ENCODE measurements at regions not wholly inside any gene's neighbourhood (a gene's known extent, or its start where the extent isn't known, plus 50 kb on each side); places are given as distances from the start of the nearest gene placed in this dataset.

DNA sequence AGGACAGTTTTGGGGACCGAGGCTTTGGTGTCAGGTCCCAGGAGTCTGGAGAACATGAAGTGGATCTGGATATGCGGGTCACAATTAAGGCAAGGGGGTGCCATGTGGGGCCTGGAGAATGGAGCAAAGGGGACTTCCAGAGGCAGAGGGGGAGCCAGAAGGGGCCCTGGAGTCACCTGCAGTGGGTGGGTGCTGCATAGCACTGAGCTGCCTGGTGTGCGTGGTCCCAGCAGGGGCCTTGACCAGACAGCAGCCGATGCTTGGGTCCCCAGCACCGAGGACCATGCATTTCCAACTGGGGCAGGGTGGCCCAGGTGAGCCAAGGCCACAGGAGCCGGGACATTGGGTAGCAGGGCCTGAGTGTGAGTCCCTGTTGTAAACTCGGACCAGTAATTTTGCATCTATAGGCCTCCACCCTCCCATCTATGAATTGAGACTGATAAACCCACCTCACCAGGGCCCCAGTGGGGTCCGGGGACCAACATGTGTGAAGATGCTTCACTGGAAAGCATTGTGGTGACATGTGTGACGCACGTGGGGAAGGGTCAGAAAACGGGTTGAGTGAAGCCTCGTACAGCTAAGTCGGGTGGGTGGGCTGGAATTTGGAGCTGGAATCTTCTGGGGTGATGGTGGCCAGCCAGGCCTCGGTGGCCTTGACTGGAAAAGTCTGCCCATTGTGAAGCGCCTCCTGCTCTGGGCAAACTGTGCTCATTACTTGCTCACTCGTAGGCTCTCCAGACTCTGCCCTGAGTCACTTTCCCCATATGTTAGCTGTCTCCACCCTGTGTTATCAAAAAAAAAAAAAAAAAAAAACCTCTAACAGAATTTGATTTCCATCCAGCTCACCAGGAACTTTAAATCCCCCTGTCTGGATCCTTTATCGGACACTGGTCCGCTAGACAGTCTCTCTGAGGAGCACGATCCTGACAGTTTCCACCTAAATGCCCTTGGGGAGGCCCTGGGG lies 90.5 kb upstream of the ZNF469 start:
- no peak for DNase-seq

DNA sequence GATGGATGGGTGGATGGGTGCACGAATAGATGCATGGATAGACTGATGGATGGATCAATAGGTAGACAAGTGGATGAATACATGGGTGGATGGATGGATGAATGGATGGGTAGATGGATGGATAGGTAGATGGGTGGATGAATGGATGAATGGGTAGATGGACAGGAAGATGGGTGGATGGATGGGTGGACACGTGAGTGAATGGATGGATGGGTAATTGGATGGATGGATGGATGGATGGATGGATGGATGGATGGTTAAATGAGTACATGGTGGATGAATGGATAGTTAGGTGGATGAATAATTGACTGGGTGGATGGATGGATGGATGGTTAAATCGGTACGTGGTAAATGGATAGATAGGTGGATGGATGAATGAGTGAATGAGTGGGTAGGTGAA lies 89.7 kb upstream of the ZNF469 start:
- no peak for DNase-seq

DNA sequence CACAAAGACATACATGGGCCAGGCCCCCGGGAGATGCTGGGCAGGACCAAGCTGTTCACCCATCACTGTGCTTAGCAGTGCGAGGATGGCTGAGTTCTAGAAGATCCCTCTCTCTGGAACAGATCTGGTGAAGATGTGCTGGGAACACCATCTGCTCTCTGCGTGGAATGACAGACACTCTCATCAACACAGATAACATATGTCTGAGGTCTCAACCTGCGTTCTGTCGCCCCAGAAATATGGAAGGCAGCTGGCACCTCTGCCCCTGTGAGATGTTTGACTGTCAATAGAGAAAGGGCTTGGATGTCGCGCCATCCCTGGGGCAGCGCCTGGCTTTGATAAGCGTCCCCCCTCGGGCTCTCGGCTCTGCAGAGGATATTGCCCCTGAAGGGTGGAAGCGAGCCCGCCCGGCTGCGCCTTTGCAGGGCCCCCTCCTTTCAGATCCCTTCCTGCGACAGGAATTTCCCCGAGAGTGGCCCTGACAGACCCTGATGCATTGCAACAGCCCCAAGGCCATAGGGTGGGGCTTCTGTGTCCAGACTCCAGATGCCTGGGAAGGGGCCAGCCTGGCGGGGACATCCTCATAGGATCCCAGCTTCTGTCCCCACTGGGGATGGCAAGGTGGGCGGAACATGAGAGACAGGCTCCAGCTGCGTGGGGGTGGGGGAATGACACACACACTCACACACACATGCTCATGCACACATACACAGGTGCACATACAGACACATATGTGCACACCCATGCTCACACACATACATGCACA lies 86.9 kb upstream of the ZNF469 start:
- peak; percentile 59 for DNase-seq

- no peak for DNase-seq
These were observed 86.2 kb upstream of the ZNF469 start for GRCh38 chr16:88296437-88297177.

DNA sequence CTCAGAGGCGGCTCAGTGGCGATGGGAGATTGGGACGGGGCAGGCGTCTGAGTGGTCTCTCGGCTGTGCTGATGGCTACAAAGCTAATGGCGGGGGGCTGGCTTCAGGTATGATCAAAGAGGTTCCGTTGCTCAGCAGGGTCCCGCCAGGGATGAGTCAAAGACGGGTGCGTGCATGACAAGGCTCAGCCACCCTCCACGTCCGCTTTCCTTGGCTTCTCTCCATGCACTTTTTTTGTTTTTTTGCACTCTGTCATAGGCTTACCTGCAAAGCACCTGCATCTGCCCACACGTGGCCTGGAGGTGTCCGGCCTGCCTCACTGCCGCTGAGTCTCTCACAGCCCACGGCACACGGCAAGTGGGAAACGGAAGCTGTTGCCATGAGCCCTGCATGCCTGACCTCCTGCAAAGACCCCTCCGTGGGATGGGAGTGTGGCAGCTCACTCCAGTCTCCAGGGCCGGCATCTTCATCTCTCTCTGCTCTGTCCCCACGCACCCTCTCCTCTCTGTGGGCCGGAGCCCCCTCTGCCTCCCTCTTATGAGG lies 85.5 kb upstream of the ZNF469 start:
- DNase-seq = no peak

- DNase-seq = no peak
These were observed 84.5 kb upstream of the ZNF469 start for GRCh38 chr16:88298181-88298832.

GRCh38 chr16:88298833-88299745 lies 83.7 kb upstream of the ZNF469 start:
- DNase-seq = no peak

GRCh38 chr16:88299751-88300462 lies 82.9 kb upstream of the ZNF469 start:
- no peak for DNase-seq

DNA sequence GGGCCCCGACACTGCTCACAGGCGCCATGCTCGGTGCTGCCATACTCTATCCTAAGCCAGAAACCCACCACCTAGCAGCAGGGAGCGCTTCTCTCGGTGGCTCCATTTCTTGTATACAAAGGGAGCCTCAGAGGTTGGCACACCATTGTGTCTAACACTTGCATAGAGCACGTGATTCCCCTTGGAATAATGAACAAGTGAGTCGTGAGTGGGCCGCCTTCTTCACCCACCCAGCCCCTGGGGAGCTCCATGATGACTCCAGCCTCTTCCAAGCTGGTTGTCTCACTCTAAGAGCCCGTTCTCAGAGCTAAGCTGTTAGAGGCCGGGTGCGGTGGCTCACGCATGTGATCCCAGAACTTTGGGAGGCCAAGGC lies 82.3 kb upstream of the ZNF469 start:
- DNase-seq = no peak

DNA sequence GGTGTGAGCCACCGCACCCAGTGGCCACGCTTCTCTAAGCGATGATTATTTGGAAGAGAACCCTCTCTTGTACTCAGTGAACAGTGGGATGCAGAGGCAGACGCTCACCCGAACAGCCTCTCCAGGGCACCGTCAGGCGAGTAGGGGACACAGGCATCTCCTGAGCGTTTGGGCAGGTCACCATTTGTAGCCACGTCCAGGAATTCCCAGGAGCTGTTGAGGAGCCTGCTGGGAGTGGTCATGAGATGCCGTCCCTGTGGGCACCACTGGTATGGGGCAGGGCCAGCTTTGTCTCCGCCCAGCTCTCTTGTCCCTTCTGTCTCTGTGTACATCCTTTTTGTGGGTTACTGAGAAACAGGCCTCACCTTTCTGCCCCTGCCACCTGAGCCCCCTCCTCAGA lies 81.3 kb upstream of the ZNF469 start:
- no peak for DNase-seq

DNA sequence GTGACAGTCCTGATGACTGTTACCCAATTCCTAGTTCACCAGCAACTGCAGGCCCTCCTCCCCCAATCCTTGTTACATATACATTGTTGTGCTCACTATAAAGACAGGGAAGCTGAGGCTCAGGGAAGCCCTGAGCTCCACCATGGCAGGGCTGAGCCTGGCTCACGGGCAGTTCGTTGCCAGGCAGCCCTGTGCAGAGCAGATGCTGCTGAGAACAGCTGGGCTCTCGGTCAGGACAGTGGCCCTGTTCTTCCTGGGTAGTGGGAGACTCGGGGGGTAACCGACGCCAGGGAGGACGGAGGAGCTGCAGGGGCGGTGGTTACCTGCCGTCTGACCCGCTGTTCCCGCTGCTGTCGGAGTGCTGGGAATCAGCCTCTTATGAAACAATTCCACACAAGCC lies 80.9 kb upstream of the ZNF469 start:
- DNase-seq = no peak

GRCh38 chr16:88302666-88303065 lies 80.1 kb upstream of the ZNF469 start:
- DNase-seq = no peak

DNA sequence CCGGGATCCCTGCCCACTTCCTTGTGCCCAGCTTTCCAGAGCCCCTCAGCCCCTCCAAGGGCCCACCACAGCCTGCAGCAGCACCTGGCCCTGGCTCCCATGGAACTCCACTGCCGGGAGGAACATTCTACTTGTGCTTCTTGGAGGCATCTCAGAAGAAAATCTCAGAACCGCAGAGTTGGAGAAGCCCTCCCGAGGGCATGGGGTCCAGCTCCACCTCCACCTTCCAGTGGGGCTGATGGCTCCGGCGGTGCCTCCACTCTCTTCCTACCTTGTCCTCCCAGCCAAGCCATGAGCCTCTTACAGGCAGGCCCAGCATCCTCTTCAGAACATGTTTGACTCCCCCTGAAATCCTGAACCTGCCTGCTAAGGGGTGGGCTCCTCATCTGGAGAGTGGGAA lies 79.4 kb upstream of the ZNF469 start:
- no peak for DNase-seq

GRCh38 chr16:88303890-88304819 lies 78.6 kb upstream of the ZNF469 start:
- DNase-seq = no peak

DNA sequence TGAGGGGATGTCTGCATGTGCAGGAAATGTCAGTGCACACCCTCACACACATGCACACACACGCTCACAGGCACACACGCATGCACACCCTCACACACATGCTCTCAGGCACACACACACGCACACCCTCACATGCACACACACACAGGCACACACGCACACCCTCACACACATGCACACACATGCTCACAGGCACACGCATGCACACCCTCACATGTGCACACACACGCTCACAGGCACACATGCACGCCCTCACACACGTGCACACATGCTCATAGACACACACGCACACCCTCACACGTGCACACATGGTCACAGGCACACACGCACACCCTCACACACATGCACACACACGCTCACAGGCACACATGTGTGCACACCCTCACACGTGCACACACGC lies 77.6 kb upstream of the ZNF469 start:
- DNase-seq = no peak

DNA sequence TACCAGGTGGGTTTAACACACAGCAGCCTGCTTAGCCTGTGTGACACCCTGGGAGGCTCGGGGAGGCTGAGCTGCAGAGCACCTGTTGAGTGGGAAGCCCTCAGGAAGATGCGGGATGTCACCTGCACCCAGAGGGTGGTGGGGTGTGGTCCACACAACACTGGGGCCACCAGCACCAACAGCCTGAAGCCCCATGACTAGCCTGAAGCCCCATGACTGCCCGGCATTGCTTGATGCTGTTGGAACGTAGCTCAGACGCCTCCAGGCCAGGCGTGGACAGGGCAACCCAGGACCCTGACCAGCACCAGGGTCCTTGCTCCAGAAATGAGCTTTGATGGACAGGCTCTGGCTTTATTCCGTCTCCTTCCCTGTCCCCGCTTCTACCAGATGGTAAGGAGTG lies 76.3 kb upstream of the ZNF469 start:
- no peak for DNase-seq

GRCh38 chr16:88306860-88307545 lies 75.8 kb upstream of the ZNF469 start:
- DNase-seq = no peak

DNA sequence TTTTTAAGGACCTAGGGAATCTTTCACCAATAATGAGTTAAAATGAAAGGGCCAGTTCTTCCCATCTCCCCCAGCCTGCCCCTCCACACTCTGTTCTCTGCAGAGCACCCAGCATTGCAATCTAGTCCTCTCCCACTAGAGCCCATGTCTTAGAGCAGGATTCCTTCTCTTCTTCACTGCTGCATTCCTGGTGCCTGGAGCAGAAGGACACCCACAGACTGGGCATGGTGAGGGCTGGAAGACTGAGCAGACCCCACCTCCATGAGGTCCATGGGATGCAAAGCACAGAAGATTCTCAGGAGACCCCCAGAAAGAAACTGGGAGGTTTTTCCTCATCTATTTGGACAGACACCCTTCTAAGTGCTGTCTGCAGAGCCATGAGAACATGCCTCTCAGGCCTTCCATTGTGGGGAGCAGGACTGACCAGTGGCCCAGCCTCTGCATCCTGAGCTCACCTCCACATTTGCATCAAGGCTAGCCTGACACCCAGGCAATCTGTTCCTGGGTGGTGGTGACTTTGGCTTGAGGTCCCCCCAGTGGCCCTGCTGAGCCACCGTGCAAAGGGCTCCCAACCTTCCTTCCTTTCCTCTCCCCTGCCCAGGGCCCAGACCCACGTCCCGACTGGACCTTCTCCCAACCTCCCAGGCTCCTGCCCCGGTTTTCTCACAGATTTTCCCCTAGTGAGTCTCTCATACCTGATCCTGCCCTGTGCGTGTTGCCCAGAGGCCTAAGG lies 74.2 kb upstream of the ZNF469 start:
- no peak for DNase-seq
